GM21526 (cell line): ENCODE measurements at regions not wholly inside any gene's neighbourhood (a gene's known extent, or its start where the extent isn't known, plus 50 kb on each side); places are given as distances from the start of the nearest gene placed in this dataset.

Experiments used
- ATAC-seq: cut with Tn5 transposase; IDR thresholded peaks from one replicate; pipeline ENCODE4 v1.9.1; 2021; ENCODE audit warnings: moderate library complexity; ENCODE audit not compliant: unreplicated experiment, low FRiP score

- no peak for ATAC-seq
Observed at GRCh38 chr10:118181021-118181420, 134.3 kb upstream of the RAB11FIP2 start.

GRCh38 chr10:118175148-118175547, 128.4 kb upstream of the RAB11FIP2 start:
- ATAC-seq: no peak

- no peak for ATAC-seq
Observed at GRCh38 chr10:118173296-118173695, 126.6 kb upstream of the RAB11FIP2 start.

- ATAC-seq: no peak
Observed at GRCh38 chr10:118171861-118172260, 125.1 kb upstream of the RAB11FIP2 start.

- ATAC-seq: no peak
Observed at GRCh38 chr10:118167056-118167700, 120.4 kb upstream of the RAB11FIP2 start.

- ATAC-seq: no peak
Observed at GRCh38 chr10:118163217-118163616, 116.5 kb upstream of the RAB11FIP2 start.

- no peak for ATAC-seq
Observed at GRCh38 chr10:118161461-118162246, 114.9 kb upstream of the RAB11FIP2 start.

- ATAC-seq: no peak
Observed at GRCh38 chr10:118153287-118153686, 106.5 kb upstream of the RAB11FIP2 start.

GRCh38 chr10:118151461-118151860, 104.7 kb upstream of the RAB11FIP2 start:
- ATAC-seq: no peak

GRCh38 chr10:118148247-118148646, 101.5 kb upstream of the RAB11FIP2 start:
- ATAC-seq: no peak

GRCh38 chr10:118145256-118145655, 98.5 kb upstream of the RAB11FIP2 start:
- ATAC-seq: no peak

GRCh38 chr10:118141471-118141870, 94.7 kb upstream of the RAB11FIP2 start:
- no peak for ATAC-seq

- no peak for ATAC-seq
Observed at GRCh38 chr10:118139321-118139720, 92.6 kb upstream of the RAB11FIP2 start.

- no peak for ATAC-seq
Observed at GRCh38 chr10:118128675-118129074, 81.9 kb upstream of the RAB11FIP2 start.

- ATAC-seq: no peak
Observed at GRCh38 chr10:118118716-118119115, 72.0 kb upstream of the RAB11FIP2 start.

- no peak for ATAC-seq
Observed at GRCh38 chr10:118116715-118117449, 70.1 kb upstream of the RAB11FIP2 start.

GRCh38 chr10:118116362-118116714, 69.6 kb upstream of the RAB11FIP2 start:
- ATAC-seq: no peak

- ATAC-seq: no peak
Observed at GRCh38 chr10:118115701-118116100, 69.0 kb upstream of the RAB11FIP2 start.

- ATAC-seq: no peak
Observed at GRCh38 chr10:118114992-118115391, 68.3 kb upstream of the RAB11FIP2 start.

- ATAC-seq: no peak
Observed at GRCh38 chr10:118112543-118113125, 65.9 kb upstream of the RAB11FIP2 start.

- ATAC-seq: no peak
Observed at GRCh38 chr10:118110750-118111149, 64.0 kb upstream of the RAB11FIP2 start.
